COR-L47 (cell line): ENCODE measurements at regions not wholly inside any gene's neighbourhood (a gene's known extent, or its start where the extent isn't known, plus 50 kb on each side); places are given as distances from the start of the nearest gene placed in this dataset.

Source experiments
- DNase-seq: peaks from one replicate; lab custom pipeline; 2025; lab: John Stamatoyannopoulos, UW

- DNase-seq: peak; percentile 60
These were observed 240.9 kb downstream of the ENGASE start for GRCh38 chr17:79315358-79316105.

GRCh38 chr17:79314617-79315357 is 240.2 kb downstream of the ENGASE start:
- no peak for DNase-seq

- DNase-seq: no peak
These were observed 236.7 kb downstream of the ENGASE start for GRCh38 chr17:79311373-79311772.

GRCh38 chr17:79306424-79307318 is 232.0 kb downstream of the ENGASE start:
- DNase-seq: peak; percentile 75

- DNase-seq: no peak
These were observed 231.3 kb downstream of the ENGASE start for GRCh38 chr17:79305768-79306423.

- DNase-seq: no peak
These were observed 230.7 kb downstream of the ENGASE start for GRCh38 chr17:79305376-79305767.

GRCh38 chr17:79304884-79305283 is 230.3 kb downstream of the ENGASE start:
- DNase-seq: no peak

GRCh38 chr17:79303641-79304205 is 229.1 kb downstream of the ENGASE start:
- DNase-seq: no peak

- DNase-seq: no peak
These were observed 226.8 kb downstream of the ENGASE start for GRCh38 chr17:79301469-79301868.

GRCh38 chr17:79299349-79299748 is 224.7 kb downstream of the ENGASE start:
- DNase-seq: no peak

- peak; percentile 10 for DNase-seq
These were observed 224.2 kb downstream of the ENGASE start for GRCh38 chr17:79298799-79299198.

GRCh38 chr17:79296243-79296642 is 221.6 kb downstream of the ENGASE start:
- DNase-seq: no peak

GRCh38 chr17:79295307-79295706 is 220.7 kb downstream of the ENGASE start:
- DNase-seq: no peak

- DNase-seq: no peak
These were observed 219.9 kb downstream of the ENGASE start for GRCh38 chr17:79294459-79295071.

- DNase-seq: no peak
These were observed 217.9 kb downstream of the ENGASE start for GRCh38 chr17:79292501-79292900.

- no peak for DNase-seq
These were observed 216.8 kb downstream of the ENGASE start for GRCh38 chr17:79291391-79291790.

GRCh38 chr17:79290726-79291125 is 216.1 kb downstream of the ENGASE start:
- DNase-seq: no peak

- no peak for DNase-seq
These were observed 214.3 kb downstream of the ENGASE start for GRCh38 chr17:79288950-79289349.

- no peak for DNase-seq
These were observed 211.8 kb downstream of the ENGASE start for GRCh38 chr17:79286440-79286839.

- DNase-seq: no peak
These were observed 211.3 kb downstream of the ENGASE start for GRCh38 chr17:79285973-79286372.

- no peak for DNase-seq
These were observed 207.7 kb downstream of the ENGASE start for GRCh38 chr17:79282294-79282693.
